Smooth muscle cell (in vitro differentiated cells): ENCODE measurements at regions not wholly inside any gene's neighbourhood (a gene's known extent, or its start where the extent isn't known, plus 50 kb on each side); places are given as distances from the start of the nearest gene placed in this dataset.

Experiments
- DNase-seq: peaks from one replicate; lab custom pipeline; 2025; ENCODE audit not compliant: unreplicated experiment; lab: John Stamatoyannopoulos, UW
- H2AFZ ChIP-seq: fragments of 200-600 bp; sonication (generic); 2 replicates; pipeline ENCODE4 v1.6.0; 2016; ENCODE audit warnings: antibody characterized with exemption, low read depth, mild to moderate bottlenecking
- H3F3A ChIP-seq: fragments of 200-600 bp; sonication (generic); 2 replicates; pipeline ENCODE4 v1.6.0; 2017; ENCODE audit warnings: antibody characterized with exemption, low read depth
- H3K27ac ChIP-seq: fragments of 200-600 bp; sonication (generic); 2 replicates; pipeline ENCODE4 v1.5.1; 2016; ENCODE audit warnings: low read depth, mild to moderate bottlenecking
- H3K27me3 ChIP-seq: fragments of 200-600 bp; sonication (generic); 2 replicates; pipeline ENCODE4 v1.6.1; 2016; ENCODE audit warnings: low read depth, mild to moderate bottlenecking
- H3K36me3 ChIP-seq: fragments of 200-600 bp; sonication (generic); 2 replicates; pipeline ENCODE4 v1.5.1; 2016; ENCODE audit warnings: low read depth
- H3K4me1 ChIP-seq: fragments of 200-600 bp; sonication (generic); 2 replicates; pipeline ENCODE4 v1.5.1; 2016; ENCODE audit warnings: low read depth
- H3K4me2 ChIP-seq: fragments of 200-600 bp; sonication (generic); 2 replicates; pipeline ENCODE4 v1.6.0; 2016; ENCODE audit warnings: mild to moderate bottlenecking
- H3K4me3 ChIP-seq: fragments of 200-600 bp; sonication (generic); 2 replicates; pipeline ENCODE4 v1.5.1; 2016; ENCODE audit warnings: mild to moderate bottlenecking
- H3K79me2 ChIP-seq: fragments of 200-600 bp; sonication (generic); 2 replicates; pipeline ENCODE4 v1.6.0; 2016; ENCODE audit warnings: low read depth, mild to moderate bottlenecking
- H3K9ac ChIP-seq: fragments of 200-600 bp; sonication (generic); 2 replicates; pipeline ENCODE4 v1.6.0; 2016; ENCODE audit warnings: low read depth
- H3K9me3 ChIP-seq: fragments of 200-600 bp; sonication (generic); replicated peaks from 2 replicates; pipeline ENCODE4 v1.5.1; 2016; ENCODE audit warnings: low read depth
- H4K20me1 ChIP-seq: fragments of 200-600 bp; sonication (generic); 2 replicates; pipeline ENCODE4 v1.6.0; 2016; ENCODE audit warnings: low read depth
- WGBS: methylation state at CpG from one replicate; pipeline ENCODE4 v1.1.7; 2016; ENCODE audit warnings: low lambda C conversion rate; 5-methylcytosine and 5-hydroxymethylcytosine counted together
- TF ChIP-seq, protein P1 (sequence below): fragments of 200-600 bp; sonication (generic); IDR thresholded peaks from 2 replicates; pipeline ENCODE4 v1.5.1; 2017; ENCODE audit warnings: borderline replicate concordance, mild to moderate bottlenecking, antibody characterized with exemption; ENCODE audit not compliant: insufficient read depth, poor library complexity, severe bottlenecking

DNA sequence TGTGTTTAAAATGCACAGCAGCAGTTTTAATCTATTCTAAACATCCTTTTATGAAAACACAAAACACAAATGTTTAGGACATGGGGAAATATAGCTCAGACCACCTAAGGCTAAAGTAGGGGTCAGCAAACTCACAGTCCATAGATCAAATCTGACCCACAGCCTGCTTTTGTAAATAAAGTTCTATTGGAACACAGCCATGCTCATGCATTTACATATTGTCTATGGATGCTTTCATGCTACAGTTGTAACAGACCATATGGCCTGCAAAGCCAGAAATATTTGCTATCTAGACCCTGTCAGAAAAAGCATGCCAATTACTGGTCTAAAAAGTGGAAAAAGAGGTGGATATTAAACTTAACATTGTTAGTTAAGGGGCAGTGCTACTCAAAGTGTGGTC lies 1105.4 kb upstream of the KLHL29 start:
- Histone ChIP-seq H4K20me1 (no peaks in the 10 kb centered on the region), H3K36me3 (no peaks in the 10 kb centered on the region), H3K27me3 (no peaks in the 10 kb centered on the region), H2AFZ (no peak overlapping the region), H3K27ac (no peak overlapping the region), H3K9ac (no peak overlapping the region), H3K4me2 (no peak overlapping the region), H3F3A (no peaks in the 10 kb centered on the region), H3K4me1 (no peaks in the 10 kb centered on the region), H3K4me3 (no peak overlapping the region), H3K79me2 (no peaks in the 10 kb centered on the region), H3K9me3 (no peaks in the 10 kb centered on the region)
- DNase-seq = no peak
- TF ChIP-seq, protein P1, sequence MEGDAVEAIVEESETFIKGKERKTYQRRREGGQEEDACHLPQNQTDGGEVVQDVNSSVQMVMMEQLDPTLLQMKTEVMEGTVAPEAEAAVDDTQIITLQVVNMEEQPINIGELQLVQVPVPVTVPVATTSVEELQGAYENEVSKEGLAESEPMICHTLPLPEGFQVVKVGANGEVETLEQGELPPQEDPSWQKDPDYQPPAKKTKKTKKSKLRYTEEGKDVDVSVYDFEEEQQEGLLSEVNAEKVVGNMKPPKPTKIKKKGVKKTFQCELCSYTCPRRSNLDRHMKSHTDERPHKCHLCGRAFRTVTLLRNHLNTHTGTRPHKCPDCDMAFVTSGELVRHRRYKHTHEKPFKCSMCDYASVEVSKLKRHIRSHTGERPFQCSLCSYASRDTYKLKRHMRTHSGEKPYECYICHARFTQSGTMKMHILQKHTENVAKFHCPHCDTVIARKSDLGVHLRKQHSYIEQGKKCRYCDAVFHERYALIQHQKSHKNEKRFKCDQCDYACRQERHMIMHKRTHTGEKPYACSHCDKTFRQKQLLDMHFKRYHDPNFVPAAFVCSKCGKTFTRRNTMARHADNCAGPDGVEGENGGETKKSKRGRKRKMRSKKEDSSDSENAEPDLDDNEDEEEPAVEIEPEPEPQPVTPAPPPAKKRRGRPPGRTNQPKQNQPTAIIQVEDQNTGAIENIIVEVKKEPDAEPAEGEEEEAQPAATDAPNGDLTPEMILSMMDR = no peak

DNA sequence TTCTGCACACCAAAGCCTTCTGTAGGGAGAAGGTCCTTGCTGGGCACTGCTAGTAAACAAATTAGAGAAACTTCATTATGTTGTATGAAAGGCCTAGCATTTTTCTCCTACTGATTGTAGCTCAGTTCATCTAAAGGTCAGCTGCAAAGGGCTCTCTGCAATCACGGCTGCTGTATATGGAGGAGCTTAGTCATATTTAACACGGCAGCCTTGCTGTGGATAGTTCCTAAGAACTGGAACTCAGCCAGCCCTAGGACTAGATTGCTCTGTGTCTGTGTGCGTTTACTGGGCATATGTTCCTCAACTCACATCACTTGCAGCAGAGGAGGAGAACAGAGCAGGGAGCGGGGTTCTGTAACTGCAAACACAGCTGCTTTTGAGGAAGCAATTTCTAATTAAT lies 1103.9 kb upstream of the KLHL29 start:
- TF ChIP-seq, protein P1 = no peak
- no peaks in the 10 kb centered on the region for H4K20me1 ChIP-seq
- no peak overlapping the region for H3K27ac ChIP-seq
- no peak overlapping the region for H3K4me3 ChIP-seq
- no peaks in the 10 kb centered on the region for H3K4me1 ChIP-seq
- no peaks in the 10 kb centered on the region for H3F3A ChIP-seq
- no peak for DNase-seq
- H3K4me2 ChIP-seq = no peak overlapping the region
- H3K36me3 ChIP-seq = no peaks in the 10 kb centered on the region
- no peak overlapping the region for H3K9ac ChIP-seq
- H3K79me2 ChIP-seq = no peaks in the 10 kb centered on the region
- H3K9me3 ChIP-seq = no peaks in the 10 kb centered on the region
- H2AFZ ChIP-seq = no peak overlapping the region
- 30% methylated on average over 4 of the region's 4 CpGs for WGBS
- no peaks in the 10 kb centered on the region for H3K27me3 ChIP-seq

DNA sequence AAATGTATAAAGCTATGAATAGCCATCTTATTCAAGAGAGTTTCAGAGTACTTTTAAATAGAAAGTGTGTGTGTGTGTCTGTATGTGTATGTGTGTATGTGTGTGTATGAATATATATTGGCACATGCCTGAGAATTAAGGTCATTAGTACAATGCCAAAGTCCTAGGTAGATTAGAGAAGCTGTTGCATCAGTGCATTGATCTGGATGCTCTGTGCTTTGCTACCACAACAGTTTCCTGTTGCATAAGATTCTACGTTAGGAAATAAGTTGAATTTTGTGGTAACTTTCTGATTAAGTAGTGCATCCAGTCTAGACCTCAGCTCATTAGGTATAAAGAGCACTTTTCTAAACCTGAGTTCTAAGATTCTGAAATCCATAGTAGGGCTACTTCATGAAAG lies 1102.8 kb upstream of the KLHL29 start:
- no peaks in the 10 kb centered on the region for H3K4me1 ChIP-seq

DNA sequence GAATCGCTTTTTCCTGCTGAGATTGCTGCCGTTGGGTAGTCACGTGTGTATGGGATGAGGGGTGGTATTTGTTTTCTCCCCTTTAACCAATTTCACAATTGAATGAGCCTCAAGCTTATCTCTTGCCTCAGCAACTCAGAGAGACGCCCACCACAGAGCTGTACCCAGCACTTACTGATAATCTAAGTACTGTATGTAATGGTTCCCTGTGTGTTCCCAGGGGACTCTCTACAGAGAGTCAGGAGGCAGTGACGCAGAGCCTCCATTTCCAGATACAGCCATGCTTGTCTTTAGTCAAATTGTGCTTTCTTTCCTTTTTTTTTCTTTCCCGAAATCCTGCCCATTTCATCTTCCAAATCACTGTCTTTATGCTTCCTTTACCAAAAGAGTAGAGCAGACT lies 1102.1 kb upstream of the KLHL29 start:
- Histone ChIP-seq H3F3A (no peaks in the 10 kb centered on the region), H4K20me1 (no peaks in the 10 kb centered on the region), H3K79me2 (no peaks in the 10 kb centered on the region), H2AFZ (no peak overlapping the region), H3K9me3 (no peaks in the 10 kb centered on the region), H3K27me3 (no peaks in the 10 kb centered on the region), H3K36me3 (no peaks in the 10 kb centered on the region), H3K9ac (no peak overlapping the region), H3K4me2 (no peak overlapping the region), H3K27ac (no peak overlapping the region), H3K4me3 (no peak overlapping the region), H3K4me1 (no peaks in the 10 kb centered on the region)
- WGBS = 77% methylated on average over 6 of the region's 6 CpGs
- DNase-seq = no peak
- TF ChIP-seq, protein P1 = no peak

More for the DNA sequence above, 1102.8 kb upstream of the KLHL29 start:
- H3K27me3 ChIP-seq = no peaks in the 10 kb centered on the region
- H3K9ac ChIP-seq = no peak overlapping the region
- TF ChIP-seq, protein P1 = no peak
- no peak for DNase-seq
- no peaks in the 10 kb centered on the region for H3K36me3 ChIP-seq
- no peak overlapping the region for H3K4me2 ChIP-seq
- 60% methylated on average over 1 of the region's 1 CpG for WGBS
- no peaks in the 10 kb centered on the region for H3K79me2 ChIP-seq
- no peaks in the 10 kb centered on the region for H3K9me3 ChIP-seq
- H3K4me3 ChIP-seq = no peak overlapping the region
- H3F3A ChIP-seq = no peaks in the 10 kb centered on the region
- H2AFZ ChIP-seq = no peak overlapping the region
- H3K27ac ChIP-seq = no peak overlapping the region
- no peaks in the 10 kb centered on the region for H4K20me1 ChIP-seq
